ENCODE measurements at regions not wholly inside any gene's neighbourhood (a gene's known extent, or its start where the extent isn't known, plus 50 kb on each side); places are given as distances from the start of the nearest gene placed in this dataset.

DNA sequence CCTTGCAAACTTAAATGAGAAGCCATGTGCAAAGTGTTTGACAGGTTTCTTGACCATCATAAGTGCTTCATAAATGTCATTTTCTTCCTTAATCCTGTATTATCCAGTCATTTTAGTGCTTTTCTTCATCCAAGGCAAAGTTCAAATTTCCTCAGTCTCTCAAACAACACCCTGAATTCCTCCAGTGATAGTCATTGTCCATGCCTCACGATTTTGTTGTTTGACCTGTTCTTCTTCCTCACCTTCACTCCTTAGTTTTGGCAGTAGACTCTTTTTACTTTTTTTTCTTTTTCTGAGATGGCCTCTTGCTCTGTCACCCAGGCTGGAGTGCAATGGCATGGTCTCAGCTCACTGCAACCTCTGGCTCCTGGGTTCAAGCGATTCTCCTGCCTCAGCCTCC lies 1257.3 kb downstream of the FAM181B start:
- no peak for TF ChIP-seq CHD1 (IDR thresholded peaks at IDR 0.05; ENCODE audit: low read depth, low read length)
- no peak for TF ChIP-seq MXI1 (IDR thresholded peaks at IDR 0.05; ENCODE audit: borderline replicate concordance, low read depth, low read length)
- TF ChIP-seq, protein P1, sequence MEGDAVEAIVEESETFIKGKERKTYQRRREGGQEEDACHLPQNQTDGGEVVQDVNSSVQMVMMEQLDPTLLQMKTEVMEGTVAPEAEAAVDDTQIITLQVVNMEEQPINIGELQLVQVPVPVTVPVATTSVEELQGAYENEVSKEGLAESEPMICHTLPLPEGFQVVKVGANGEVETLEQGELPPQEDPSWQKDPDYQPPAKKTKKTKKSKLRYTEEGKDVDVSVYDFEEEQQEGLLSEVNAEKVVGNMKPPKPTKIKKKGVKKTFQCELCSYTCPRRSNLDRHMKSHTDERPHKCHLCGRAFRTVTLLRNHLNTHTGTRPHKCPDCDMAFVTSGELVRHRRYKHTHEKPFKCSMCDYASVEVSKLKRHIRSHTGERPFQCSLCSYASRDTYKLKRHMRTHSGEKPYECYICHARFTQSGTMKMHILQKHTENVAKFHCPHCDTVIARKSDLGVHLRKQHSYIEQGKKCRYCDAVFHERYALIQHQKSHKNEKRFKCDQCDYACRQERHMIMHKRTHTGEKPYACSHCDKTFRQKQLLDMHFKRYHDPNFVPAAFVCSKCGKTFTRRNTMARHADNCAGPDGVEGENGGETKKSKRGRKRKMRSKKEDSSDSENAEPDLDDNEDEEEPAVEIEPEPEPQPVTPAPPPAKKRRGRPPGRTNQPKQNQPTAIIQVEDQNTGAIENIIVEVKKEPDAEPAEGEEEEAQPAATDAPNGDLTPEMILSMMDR (conservative IDR thresholded peaks at IDR 0.05; ENCODE audit: low read depth, low read length): no peak
- TF ChIP-seq FOS (IDR thresholded peaks at IDR 0.05; ENCODE audit: low read depth, low read length): no peak
- no peak for TF ChIP-seq CEBPB (IDR thresholded peaks at IDR 0.05; ENCODE audit: low read depth, low read length)
- no peak for TF ChIP-seq RAD21 (IDR thresholded peaks at IDR 0.05; ENCODE audit: low read length)
- TF ChIP-seq, protein P2, sequence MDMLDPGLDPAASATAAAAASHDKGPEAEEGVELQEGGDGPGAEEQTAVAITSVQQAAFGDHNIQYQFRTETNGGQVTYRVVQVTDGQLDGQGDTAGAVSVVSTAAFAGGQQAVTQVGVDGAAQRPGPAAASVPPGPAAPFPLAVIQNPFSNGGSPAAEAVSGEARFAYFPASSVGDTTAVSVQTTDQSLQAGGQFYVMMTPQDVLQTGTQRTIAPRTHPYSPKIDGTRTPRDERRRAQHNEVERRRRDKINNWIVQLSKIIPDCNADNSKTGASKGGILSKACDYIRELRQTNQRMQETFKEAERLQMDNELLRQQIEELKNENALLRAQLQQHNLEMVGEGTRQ (IDR thresholded peaks at IDR 0.05; ENCODE audit: low read depth, low read length): no peak
